K562 (cell line): ENCODE measurements at regions not wholly inside any gene's neighbourhood (a gene's known extent, or its start where the extent isn't known, plus 50 kb on each side); places are given as distances from the start of the nearest gene placed in this dataset.

ENCODE experiments used
- ARNT ChIP-seq, 2 experiments: fragments of 450-650 bp; IDR thresholded peaks; 2 replicates each; pipeline ENCODE4 v1.6.1; 2016; ENCODE audit warnings: mild to moderate bottlenecking in 1 of 2
- CBFA2T3 ChIP-seq: fragments of 450-650 bp; IDR thresholded peaks from 2 replicates; pipeline ENCODE4 v1.6.1; 2017
- CHCHD3 ChIP-seq: fragments of 250-450 bp; sonication (Bioruptor Pico); IDR thresholded peaks from 2 replicates; pipeline ENCODE4 v2.1.2; 2022; ENCODE audit warnings: mild to moderate bottlenecking
- EGR1 ChIP-seq: fragments of 450-650 bp; conservative IDR thresholded peaks from 2 replicates; pipeline ENCODE4 v1.6.1; 2017; ENCODE audit warnings: mild to moderate bottlenecking
- FOS ChIP-seq: IDR thresholded peaks from 3 replicates; pipeline ENCODE4 v1.6.1; 2011; ENCODE audit not compliant: insufficient read length; ENCODE audit errors: extremely low read depth
- TF ChIP-seq, protein P1 (sequence below): sonication (generic); formaldehyde crosslinking; IDR thresholded peaks from 2 replicates; pipeline ENCODE4 v1.8.1; 2022; ENCODE audit warnings: missing genetic modification reagents

DNA sequence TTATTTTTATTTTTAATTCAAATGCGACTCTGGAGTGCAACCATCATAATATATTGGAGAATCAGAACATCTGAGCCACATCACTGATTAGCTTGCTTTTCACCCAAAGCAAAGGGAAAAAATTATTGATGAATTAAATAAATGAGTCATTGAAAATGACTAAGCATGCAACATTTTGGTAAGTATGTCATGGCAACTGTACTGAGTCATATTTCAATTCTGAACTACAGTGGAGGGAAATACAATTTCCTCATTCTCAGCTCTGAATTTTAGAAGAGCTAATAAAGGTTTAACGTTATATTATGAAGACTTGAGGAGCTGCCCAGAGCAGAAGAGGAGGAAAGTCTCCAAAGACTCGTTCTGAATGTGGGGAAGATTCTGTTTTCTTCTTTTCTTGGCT, 89.6 kb upstream of the CCDC68 start:
- TF ChIP-seq ARNT (IDR thresholded peaks at IDR 0.05) (no peak), CBFA2T3 (no peak), CHCHD3 (no peak), FOS (no peak), EGR1 (no peak)
- TF ChIP-seq, protein P1, sequence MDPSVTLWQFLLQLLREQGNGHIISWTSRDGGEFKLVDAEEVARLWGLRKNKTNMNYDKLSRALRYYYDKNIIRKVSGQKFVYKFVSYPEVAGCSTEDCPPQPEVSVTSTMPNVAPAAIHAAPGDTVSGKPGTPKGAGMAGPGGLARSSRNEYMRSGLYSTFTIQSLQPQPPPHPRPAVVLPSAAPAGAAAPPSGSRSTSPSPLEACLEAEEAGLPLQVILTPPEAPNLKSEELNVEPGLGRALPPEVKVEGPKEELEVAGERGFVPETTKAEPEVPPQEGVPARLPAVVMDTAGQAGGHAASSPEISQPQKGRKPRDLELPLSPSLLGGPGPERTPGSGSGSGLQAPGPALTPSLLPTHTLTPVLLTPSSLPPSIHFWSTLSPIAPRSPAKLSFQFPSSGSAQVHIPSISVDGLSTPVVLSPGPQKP = no peak
